ENCODE measurements at regions not wholly inside any gene's neighbourhood (a gene's known extent, or its start where the extent isn't known, plus 50 kb on each side); places are given as distances from the start of the nearest gene placed in this dataset.
"Not testable (repeated sequence)": the region's sequence is repeated elsewhere in the genome, so short reads cannot be mapped to it uniquely, and the experiment has no call there.

GRCh38 chr7:9603291-9603690 is 1169.9 kb downstream of the NXPH1 start:
- Histone ChIP-seq H2AFZ (no peak overlapping the region), H3K27me3 (ENCODE audit: insufficient read depth, low read depth) (no peaks in the 10 kb centered on the region), H3K9me2 (ENCODE audit: insufficient read depth) (no peaks in the 10 kb centered on the region), H3K4me1 (replicated peaks; ENCODE audit: insufficient read depth) (no peaks in the 10 kb centered on the region), H3K79me2 (ENCODE audit: low read depth) (no peaks in the 10 kb centered on the region), H3K4me2 (no peak overlapping the region), H3K27ac (no peak overlapping the region), H3K9me3 (ENCODE audit: insufficient read depth, low read depth) (no peaks in the 10 kb centered on the region), H3K36me3 (ENCODE audit: low read depth) (no peaks in the 10 kb centered on the region), H4K20me1 (ENCODE audit: insufficient read depth) (no peaks in the 10 kb centered on the region), H3F3A (ENCODE audit: insufficient read depth, low read depth) (no peaks in the 10 kb centered on the region), H3K4me3 (no peak overlapping the region)
- BruUV-seq (replicated peaks), result no TSS peak
- ChIA-PET CTCF (no interaction called here), POLR2A (ENCODE audit: unreplicated experiment) (no interaction called here)
- DNase-seq, result no peak
- intact Hi-C loops (cut with micrococcal nuclease; ENCODE audit: unreplicated experiment), result no loop called here
- TF ChIP-seq, protein P1, sequence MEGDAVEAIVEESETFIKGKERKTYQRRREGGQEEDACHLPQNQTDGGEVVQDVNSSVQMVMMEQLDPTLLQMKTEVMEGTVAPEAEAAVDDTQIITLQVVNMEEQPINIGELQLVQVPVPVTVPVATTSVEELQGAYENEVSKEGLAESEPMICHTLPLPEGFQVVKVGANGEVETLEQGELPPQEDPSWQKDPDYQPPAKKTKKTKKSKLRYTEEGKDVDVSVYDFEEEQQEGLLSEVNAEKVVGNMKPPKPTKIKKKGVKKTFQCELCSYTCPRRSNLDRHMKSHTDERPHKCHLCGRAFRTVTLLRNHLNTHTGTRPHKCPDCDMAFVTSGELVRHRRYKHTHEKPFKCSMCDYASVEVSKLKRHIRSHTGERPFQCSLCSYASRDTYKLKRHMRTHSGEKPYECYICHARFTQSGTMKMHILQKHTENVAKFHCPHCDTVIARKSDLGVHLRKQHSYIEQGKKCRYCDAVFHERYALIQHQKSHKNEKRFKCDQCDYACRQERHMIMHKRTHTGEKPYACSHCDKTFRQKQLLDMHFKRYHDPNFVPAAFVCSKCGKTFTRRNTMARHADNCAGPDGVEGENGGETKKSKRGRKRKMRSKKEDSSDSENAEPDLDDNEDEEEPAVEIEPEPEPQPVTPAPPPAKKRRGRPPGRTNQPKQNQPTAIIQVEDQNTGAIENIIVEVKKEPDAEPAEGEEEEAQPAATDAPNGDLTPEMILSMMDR (conservative IDR thresholded peaks at IDR 0.05), result no peak
- no peak for TF ChIP-seq EZH2 (IDR thresholded peaks at IDR 0.05; ENCODE audit: low read depth)

DNA sequence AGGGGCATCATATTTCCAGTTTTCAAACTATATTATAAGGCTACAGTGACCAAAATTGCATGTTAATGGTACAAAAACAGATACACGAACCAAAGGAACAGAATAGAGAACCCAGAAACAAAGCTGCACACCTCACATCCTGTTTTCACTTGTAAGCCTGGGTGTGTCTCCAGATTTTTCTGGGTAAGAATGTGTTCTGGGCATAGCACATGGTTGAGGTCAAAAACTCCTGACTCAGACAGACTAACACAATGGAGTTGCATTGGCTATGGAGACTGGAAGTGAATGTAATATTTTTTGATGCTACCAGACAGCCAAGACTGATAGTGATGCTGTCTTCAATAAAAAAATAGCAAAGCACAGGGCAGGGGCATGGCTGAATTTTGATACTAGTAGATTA is 1175.2 kb downstream of the NXPH1 start:
- no peaks in the 10 kb centered on the region for H3F3A ChIP-seq (ENCODE audit: insufficient read depth, low read depth)
- BruUV-seq (replicated peaks), result no TSS peak
- no peak overlapping the region for H3K4me3 ChIP-seq
- intact Hi-C loops (cut with micrococcal nuclease; ENCODE audit: unreplicated experiment), result no loop called here
- no peak for DNase-seq
- TF ChIP-seq, protein P1 (conservative IDR thresholded peaks at IDR 0.05), result no peak
- H3K4me1 ChIP-seq (replicated peaks; ENCODE audit: insufficient read depth), result no peaks in the 10 kb centered on the region
- no peaks in the 10 kb centered on the region for H3K9me2 ChIP-seq (ENCODE audit: insufficient read depth)
- no peak overlapping the region for H3K4me2 ChIP-seq
- H2AFZ ChIP-seq, result no peak overlapping the region
- H4K20me1 ChIP-seq (ENCODE audit: insufficient read depth), result no peaks in the 10 kb centered on the region
- H3K9me3 ChIP-seq (ENCODE audit: insufficient read depth, low read depth), result no peaks in the 10 kb centered on the region
- ChIA-PET POLR2A (ENCODE audit: unreplicated experiment) (no interaction called here), CTCF (no interaction called here)
- H3K27me3 ChIP-seq (ENCODE audit: insufficient read depth, low read depth), result no peaks in the 10 kb centered on the region
- no peaks in the 10 kb centered on the region for H3K36me3 ChIP-seq (ENCODE audit: low read depth)
- no peak overlapping the region for H3K27ac ChIP-seq
- no peaks in the 10 kb centered on the region for H3K79me2 ChIP-seq (ENCODE audit: low read depth)

DNA sequence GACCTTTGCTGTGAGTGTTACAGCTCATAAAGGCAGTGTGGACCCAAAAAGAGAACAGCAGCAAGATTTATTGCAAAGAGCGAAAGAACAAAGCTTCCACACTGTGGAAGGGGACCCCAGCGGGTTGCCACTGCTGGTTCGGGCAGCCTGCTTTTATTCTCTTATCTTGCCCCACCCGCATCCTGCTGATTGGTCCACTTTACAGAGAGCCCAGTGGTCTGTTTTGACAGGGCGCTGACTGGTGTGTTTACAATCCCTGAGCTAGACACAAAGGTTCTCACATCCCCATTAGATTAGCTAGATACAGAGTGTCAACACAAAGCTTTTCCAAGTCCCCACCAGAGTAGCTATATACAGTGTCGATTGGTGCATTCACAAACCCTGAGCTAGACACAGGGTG is 1187.5 kb downstream of the NXPH1 start:
- H3F3A ChIP-seq (ENCODE audit: insufficient read depth, low read depth); H3K9me3 ChIP-seq (ENCODE audit: insufficient read depth, low read depth); POLR2A ChIA-PET (ENCODE audit: unreplicated experiment); CTCF ChIA-PET; H3K4me3 ChIP-seq; H3K36me3 ChIP-seq (ENCODE audit: low read depth); intact Hi-C loops (cut with micrococcal nuclease; ENCODE audit: unreplicated experiment); H3K9me2 ChIP-seq (ENCODE audit: insufficient read depth); H2AFZ ChIP-seq; H3K27ac ChIP-seq; H3K4me2 ChIP-seq; H4K20me1 ChIP-seq (ENCODE audit: insufficient read depth); DNase-seq; H3K4me1 ChIP-seq (replicated peaks; ENCODE audit: insufficient read depth); H3K79me2 ChIP-seq (ENCODE audit: low read depth); H3K27me3 ChIP-seq (ENCODE audit: insufficient read depth, low read depth); BruUV-seq (replicated peaks): not testable (repeated sequence)

DNA sequence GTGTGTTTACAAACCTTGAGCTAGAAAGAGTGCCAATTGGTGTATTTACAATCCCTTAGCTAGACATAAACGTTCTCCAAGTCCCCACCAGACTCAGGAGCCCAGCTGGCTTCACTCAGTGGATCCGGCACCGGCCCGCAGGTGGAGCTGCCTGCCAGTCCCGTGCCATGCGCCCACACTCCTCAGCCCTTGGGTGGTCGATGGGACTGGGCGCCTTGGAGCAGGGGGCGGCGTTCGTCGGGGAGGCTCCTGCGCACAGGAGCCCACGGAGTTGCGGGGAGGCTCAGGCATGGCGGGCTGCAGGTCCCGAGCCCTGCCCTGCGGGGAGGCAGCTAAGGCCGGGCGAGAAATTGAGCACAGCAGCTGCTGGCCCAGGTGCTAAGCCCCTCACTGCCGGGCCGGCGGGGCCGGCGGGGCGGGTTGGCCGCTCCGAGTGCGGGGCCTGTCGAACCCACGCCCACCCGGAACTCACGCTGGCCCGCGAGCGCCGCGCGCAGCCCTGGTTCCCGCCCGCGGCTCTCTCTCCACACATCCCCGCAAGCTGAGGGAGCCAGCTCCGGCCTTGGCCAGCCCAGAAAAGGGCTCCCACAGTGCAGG is 1188.0 kb downstream of the NXPH1 start:
- CTCF ChIA-PET; H3K4me1 ChIP-seq (replicated peaks; ENCODE audit: insufficient read depth); intact Hi-C loops (cut with micrococcal nuclease; ENCODE audit: unreplicated experiment); H3K36me3 ChIP-seq (ENCODE audit: low read depth); BruUV-seq (replicated peaks); H2AFZ ChIP-seq; H3K9me2 ChIP-seq (ENCODE audit: insufficient read depth); H3K79me2 ChIP-seq (ENCODE audit: low read depth); H3K27me3 ChIP-seq (ENCODE audit: insufficient read depth, low read depth); DNase-seq; H4K20me1 ChIP-seq (ENCODE audit: insufficient read depth); H3K9me3 ChIP-seq (ENCODE audit: insufficient read depth, low read depth); POLR2A ChIA-PET (ENCODE audit: unreplicated experiment); H3K4me3 ChIP-seq; H3K27ac ChIP-seq; H3F3A ChIP-seq (ENCODE audit: insufficient read depth, low read depth); H3K4me2 ChIP-seq: not testable (repeated sequence)
